HG03571 (cell line): ENCODE measurements at regions not wholly inside any gene's neighbourhood (a gene's known extent, or its start where the extent isn't known, plus 50 kb on each side); places are given as distances from the start of the nearest gene placed in this dataset.

Experiments
- ATAC-seq: cut with Tn5 transposase; IDR thresholded peaks from one replicate; pipeline ENCODE4 v1.9.1; 2021; ENCODE audit not compliant: unreplicated experiment

GRCh38 chr2:64825831-64826491 is 163.2 kb upstream of the SLC1A4 start:
- no peak for ATAC-seq

- ATAC-seq, result no peak
These were observed 162.5 kb upstream of the SLC1A4 start for GRCh38 chr2:64826703-64827102.

GRCh38 chr2:64828261-64828660 is 160.9 kb upstream of the SLC1A4 start:
- ATAC-seq, result no peak

- ATAC-seq, result no peak
These were observed 159.7 kb upstream of the SLC1A4 start for GRCh38 chr2:64829525-64829924.

GRCh38 chr2:64831134-64831976 is 157.8 kb upstream of the SLC1A4 start:
- peak; percentile 83 for ATAC-seq

GRCh38 chr2:64831977-64832328 is 157.2 kb upstream of the SLC1A4 start:
- no peak for ATAC-seq

GRCh38 chr2:64832936-64833335 is 156.3 kb upstream of the SLC1A4 start:
- no peak for ATAC-seq

- ATAC-seq, result no peak
These were observed 152.6 kb upstream of the SLC1A4 start for GRCh38 chr2:64836566-64836965.

- ATAC-seq, result no peak
These were observed 152.0 kb upstream of the SLC1A4 start for GRCh38 chr2:64837116-64837731.

- ATAC-seq, result no peak
These were observed 151.1 kb upstream of the SLC1A4 start for GRCh38 chr2:64837925-64838641.

GRCh38 chr2:64838817-64839216 is 150.4 kb upstream of the SLC1A4 start:
- ATAC-seq, result no peak

GRCh38 chr2:64839844-64840243 is 149.4 kb upstream of the SLC1A4 start:
- ATAC-seq, result peak; percentile 86

GRCh38 chr2:64840426-64840881 is 148.7 kb upstream of the SLC1A4 start:
- peak; percentile 10 for ATAC-seq

- no peak for ATAC-seq
These were observed 147.7 kb upstream of the SLC1A4 start for GRCh38 chr2:64841461-64841860.

- ATAC-seq, result no peak
These were observed 147.2 kb upstream of the SLC1A4 start for GRCh38 chr2:64842030-64842429.

- ATAC-seq, result no peak
These were observed 145.1 kb upstream of the SLC1A4 start for GRCh38 chr2:64844087-64844486.

- ATAC-seq, result no peak
These were observed 143.8 kb upstream of the SLC1A4 start for GRCh38 chr2:64845273-64845905.

GRCh38 chr2:64846177-64846576 is 143.0 kb upstream of the SLC1A4 start:
- no peak for ATAC-seq

- ATAC-seq, result no peak
These were observed 141.3 kb upstream of the SLC1A4 start for GRCh38 chr2:64847930-64848329.

- no peak for ATAC-seq
These were observed 140.8 kb upstream of the SLC1A4 start for GRCh38 chr2:64848363-64848762.

GRCh38 chr2:64848945-64849344 is 140.3 kb upstream of the SLC1A4 start:
- ATAC-seq, result no peak
